Epithelial cell of proximal tubule (primary cell): ENCODE measurements at regions not wholly inside any gene's neighbourhood (a gene's known extent, or its start where the extent isn't known, plus 50 kb on each side); places are given as distances from the start of the nearest gene placed in this dataset.

Experiments
- DNase-seq: peaks from one replicate; pipeline ENCODE4 v3.0.0-alpha.2; 2011; ENCODE audit warnings: low read depth
- H3K4me3 ChIP-seq: 2 replicates; pipeline ENCODE4 v1.5.1; 2011; ENCODE audit warnings: low read depth, mild to moderate bottlenecking, low read length
- CTCF ChIP-seq: conservative IDR thresholded peaks from 2 replicates; pipeline ENCODE4 v1.5.1; 2012; ENCODE audit warnings: low read depth, mild to moderate bottlenecking, low read length

DNA sequence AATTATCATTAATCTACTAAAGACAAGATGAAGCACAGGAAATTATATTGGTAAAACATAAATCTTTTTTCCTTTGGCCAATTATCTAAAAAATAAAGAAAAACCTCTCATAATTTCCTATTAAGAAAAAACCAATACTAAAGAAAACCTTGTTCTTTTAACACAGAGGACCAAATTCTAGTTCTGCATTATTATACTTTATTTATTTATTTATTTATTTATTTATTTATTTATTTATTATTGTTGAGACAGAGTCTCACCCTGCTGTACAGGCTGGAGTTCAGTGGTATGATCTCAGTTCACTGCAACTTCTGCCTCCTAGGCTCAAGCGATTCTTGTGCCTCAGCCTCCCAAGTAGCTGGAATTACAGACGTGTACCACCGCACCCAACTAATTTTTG is 377.8 kb upstream of the ADAMTS16 start:
- DNase-seq = no peak
- H3K4me3 ChIP-seq = no peak overlapping the region
- no peak for TF ChIP-seq CTCF

DNA sequence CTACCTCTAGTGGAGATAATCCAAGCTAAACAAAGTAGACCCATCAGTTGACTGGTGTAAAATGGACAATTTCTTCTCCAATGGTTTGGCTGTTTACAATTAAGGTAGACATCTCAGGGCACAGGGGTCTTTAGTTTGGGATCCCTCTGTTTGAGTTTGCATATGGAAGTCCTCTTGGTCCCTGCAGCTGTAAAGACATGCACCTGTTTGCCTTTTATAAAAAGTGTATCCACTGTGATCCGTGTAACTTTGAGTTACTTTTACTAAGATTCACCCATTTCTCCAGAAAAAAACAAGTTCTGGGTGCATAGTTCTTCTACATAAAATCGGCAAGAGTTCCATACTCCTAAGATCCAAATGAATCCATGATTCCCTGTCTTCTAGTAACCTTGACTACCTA is 374.7 kb upstream of the ADAMTS16 start:
- TF ChIP-seq CTCF = no peak
- DNase-seq = no peak

DNA sequence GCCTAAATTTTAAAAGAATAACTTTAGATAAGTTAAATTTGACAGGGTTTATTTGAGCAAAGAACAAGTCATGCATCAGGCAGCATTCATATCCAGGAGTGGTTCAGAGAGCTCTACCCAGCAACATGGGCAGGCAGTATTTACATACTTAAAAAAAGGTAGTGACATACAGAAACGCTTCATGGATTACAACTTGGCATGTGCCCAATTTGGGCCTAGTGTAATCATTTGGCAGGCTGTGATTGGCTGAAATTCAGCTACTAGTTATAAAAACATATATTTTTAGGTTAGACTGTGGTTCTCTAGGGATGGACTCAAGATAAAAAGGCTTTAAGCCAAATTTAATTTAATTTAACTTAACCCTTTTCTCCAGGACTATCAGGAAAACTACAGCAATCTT is 374.0 kb upstream of the ADAMTS16 start:
- TF ChIP-seq CTCF = no peak
- H3K4me3 ChIP-seq = no peak overlapping the region
- DNase-seq = no peak

More for the DNA sequence above, 374.7 kb upstream of the ADAMTS16 start:
- H3K4me3 ChIP-seq = no peak overlapping the region

GRCh38 chr5:4772591-4772990 is 367.5 kb upstream of the ADAMTS16 start:
- no peak for TF ChIP-seq CTCF
- H3K4me3 ChIP-seq = no peak overlapping the region
- DNase-seq = no peak

- no peak overlapping the region for H3K4me3 ChIP-seq
- TF ChIP-seq CTCF = no peak
- no peak for DNase-seq
Observed at GRCh38 chr5:4773827-4774317, 366.3 kb upstream of the ADAMTS16 start.

- no peak for TF ChIP-seq CTCF
- DNase-seq = no peak
- H3K4me3 ChIP-seq = no peak overlapping the region
Observed at GRCh38 chr5:4777435-4777834, 362.7 kb upstream of the ADAMTS16 start.

GRCh38 chr5:4780633-4781032 is 359.5 kb upstream of the ADAMTS16 start:
- no peak for TF ChIP-seq CTCF
- H3K4me3 ChIP-seq = no peak overlapping the region
- DNase-seq = no peak
